ENCODE measurements at regions not wholly inside any gene's neighbourhood (a gene's known extent, or its start where the extent isn't known, plus 50 kb on each side); places are given as distances from the start of the nearest gene placed in this dataset.

DNA sequence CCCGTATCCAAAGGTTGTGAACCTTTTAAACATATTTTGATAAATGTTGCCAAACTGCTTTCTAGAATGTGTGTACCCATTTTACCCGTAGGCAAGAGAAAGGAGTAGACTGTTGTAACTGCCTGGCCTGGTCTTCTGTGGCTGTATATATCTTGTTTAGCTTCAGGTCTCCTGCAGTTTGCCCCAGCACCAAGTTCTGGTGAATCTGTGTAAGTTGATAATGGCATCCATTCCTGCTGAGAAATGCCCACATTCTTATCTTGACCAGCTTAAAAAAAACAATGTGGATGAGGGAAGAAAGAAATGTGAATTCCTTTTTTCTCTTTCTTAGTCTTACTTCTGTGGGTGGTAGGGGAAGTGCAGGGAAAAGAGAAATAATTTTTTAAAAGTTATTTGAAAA, 53.3 kb upstream of the TLE3 start:
- TF ChIP-seq, protein P1, sequence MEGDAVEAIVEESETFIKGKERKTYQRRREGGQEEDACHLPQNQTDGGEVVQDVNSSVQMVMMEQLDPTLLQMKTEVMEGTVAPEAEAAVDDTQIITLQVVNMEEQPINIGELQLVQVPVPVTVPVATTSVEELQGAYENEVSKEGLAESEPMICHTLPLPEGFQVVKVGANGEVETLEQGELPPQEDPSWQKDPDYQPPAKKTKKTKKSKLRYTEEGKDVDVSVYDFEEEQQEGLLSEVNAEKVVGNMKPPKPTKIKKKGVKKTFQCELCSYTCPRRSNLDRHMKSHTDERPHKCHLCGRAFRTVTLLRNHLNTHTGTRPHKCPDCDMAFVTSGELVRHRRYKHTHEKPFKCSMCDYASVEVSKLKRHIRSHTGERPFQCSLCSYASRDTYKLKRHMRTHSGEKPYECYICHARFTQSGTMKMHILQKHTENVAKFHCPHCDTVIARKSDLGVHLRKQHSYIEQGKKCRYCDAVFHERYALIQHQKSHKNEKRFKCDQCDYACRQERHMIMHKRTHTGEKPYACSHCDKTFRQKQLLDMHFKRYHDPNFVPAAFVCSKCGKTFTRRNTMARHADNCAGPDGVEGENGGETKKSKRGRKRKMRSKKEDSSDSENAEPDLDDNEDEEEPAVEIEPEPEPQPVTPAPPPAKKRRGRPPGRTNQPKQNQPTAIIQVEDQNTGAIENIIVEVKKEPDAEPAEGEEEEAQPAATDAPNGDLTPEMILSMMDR (IDR thresholded peaks at IDR 0.05; ENCODE audit: low read depth, low read length), result no peak
- Histone ChIP-seq H3K9me3 (ENCODE audit: severe bottlenecking) (no peaks in the 10 kb centered on the region), H3K27ac (no peak overlapping the region), H3K27me3 (ENCODE audit: insufficient read depth, low read depth, severe bottlenecking) (no peaks in the 10 kb centered on the region), H3K36me3 (no peaks in the 10 kb centered on the region), H3K4me3 (ENCODE audit: low read depth, low read length) (no peak overlapping the region)
- DNase-seq, result no peak

DNA sequence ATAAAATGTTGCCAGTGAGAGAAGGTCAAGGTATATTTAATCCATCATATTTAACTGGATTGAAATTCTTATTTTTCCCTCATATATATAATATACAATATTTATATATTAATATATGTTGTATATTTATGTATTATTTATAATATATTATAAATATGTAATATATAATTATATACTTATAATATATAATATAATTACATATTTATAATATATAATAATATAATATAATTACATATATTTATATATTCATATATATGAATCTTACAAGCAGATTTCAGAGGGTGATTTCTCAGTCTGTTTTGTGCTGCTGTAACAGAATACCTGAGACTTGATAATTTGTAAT, 52.7 kb upstream of the TLE3 start:
- no peak overlapping the region for H3K4me3 ChIP-seq (ENCODE audit: low read depth, low read length)
- H3K27ac ChIP-seq, result no peak overlapping the region
- TF ChIP-seq, protein P1 (IDR thresholded peaks at IDR 0.05; ENCODE audit: low read depth, low read length), result no peak
- no peaks in the 10 kb centered on the region for H3K27me3 ChIP-seq (ENCODE audit: insufficient read depth, low read depth, severe bottlenecking)
- no peaks in the 10 kb centered on the region for H3K9me3 ChIP-seq (ENCODE audit: severe bottlenecking)
- no peak for DNase-seq
- no peaks in the 10 kb centered on the region for H3K36me3 ChIP-seq

DNA sequence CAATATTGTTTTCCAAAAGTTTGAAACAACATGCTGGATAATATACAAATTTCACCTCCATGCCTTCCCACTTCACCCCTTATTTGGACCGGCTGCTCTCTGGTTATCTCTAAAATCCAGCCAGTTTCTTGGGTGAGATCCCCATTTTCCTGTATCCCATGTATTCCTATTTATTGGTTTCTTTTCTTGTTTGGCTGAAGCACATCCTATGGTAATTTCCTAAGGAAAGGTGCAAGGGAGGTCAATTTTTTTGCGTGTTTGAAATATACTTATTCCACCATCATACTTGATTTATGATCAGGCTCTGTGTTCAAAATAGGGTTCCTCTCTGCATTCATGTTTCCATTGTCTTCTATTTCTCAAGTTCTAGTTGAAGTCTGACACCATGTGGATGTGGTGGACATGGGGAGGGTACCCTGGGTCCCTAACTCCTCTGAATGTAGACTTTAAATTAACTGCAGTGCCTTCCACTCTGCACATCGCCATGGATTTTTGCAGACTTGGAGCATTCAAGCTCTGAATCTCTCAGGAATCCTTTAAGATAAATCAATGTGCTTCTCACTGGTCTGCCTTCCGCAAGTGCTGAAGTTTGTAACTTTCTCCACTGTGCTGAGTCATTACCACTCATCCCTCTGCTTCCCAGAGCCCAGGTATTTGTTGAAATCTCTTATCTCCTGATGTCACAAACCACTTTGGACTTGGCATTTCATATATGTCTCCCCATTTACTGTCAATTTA, 52.1 kb upstream of the TLE3 start:
- Histone ChIP-seq H3K4me3 (ENCODE audit: low read depth, low read length) (no peak overlapping the region), H3K27me3 (ENCODE audit: insufficient read depth, low read depth, severe bottlenecking) (no peaks in the 10 kb centered on the region), H3K27ac (no peak overlapping the region), H3K9me3 (ENCODE audit: severe bottlenecking) (no peaks in the 10 kb centered on the region), H3K36me3 (no peaks in the 10 kb centered on the region)
- DNase-seq, result no peak
- TF ChIP-seq, protein P1 (IDR thresholded peaks at IDR 0.05; ENCODE audit: low read depth, low read length), result no peak

DNA sequence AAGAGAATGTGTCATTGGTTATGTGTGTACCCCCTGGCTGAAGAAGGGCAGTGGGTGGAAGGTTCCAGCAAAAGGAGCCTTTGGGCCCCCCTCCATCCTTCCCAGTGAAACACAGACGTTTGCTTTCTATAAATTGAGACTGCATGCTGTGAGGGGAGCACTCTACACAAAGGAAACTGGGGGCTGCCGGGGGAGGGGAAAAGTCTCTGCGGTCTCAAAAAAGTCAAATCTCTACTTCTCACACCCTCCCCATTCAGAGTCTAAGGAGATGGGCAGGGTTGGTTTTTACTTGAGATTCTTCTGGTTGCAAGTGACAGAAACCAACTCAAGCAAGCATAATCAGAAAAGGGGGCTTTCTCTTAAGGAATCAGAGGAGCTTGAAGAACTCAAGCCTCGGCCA, 50.1 kb upstream of the TLE3 start:
- Histone ChIP-seq H3K4me3 (ENCODE audit: low read depth, low read length) (no peak overlapping the region), H3K9me3 (ENCODE audit: severe bottlenecking) (no peaks in the 10 kb centered on the region), H3K27me3 (ENCODE audit: insufficient read depth, low read depth, severe bottlenecking) (no peaks in the 10 kb centered on the region), H3K36me3 (no peaks in the 10 kb centered on the region), H3K27ac (no peak overlapping the region)
- no peak for DNase-seq
- TF ChIP-seq, protein P1 (IDR thresholded peaks at IDR 0.05; ENCODE audit: low read depth, low read length), result no peak

Data from WERI-Rb-1 (cell line).